Stimulated activated CD4-positive, alpha-beta T cell treated with anti-CD3 and anti-CD28 coated beads, Interleukin-2, amount 100 ng/mL, for 48 hours (primary cell): ENCODE measurements at regions not wholly inside any gene's neighbourhood (a gene's known extent, or its start where the extent isn't known, plus 50 kb on each side); places are given as distances from the start of the nearest gene placed in this dataset.
"Not testable (repeated sequence)": the region's sequence is repeated elsewhere in the genome, so short reads cannot be mapped to it uniquely, and the experiment has no call there.

ENCODE experiments used
- DNase-seq, 2 donors: peaks; one replicate each; pipeline ENCODE4 v3.0.0-alpha.2; 2020

DNA sequence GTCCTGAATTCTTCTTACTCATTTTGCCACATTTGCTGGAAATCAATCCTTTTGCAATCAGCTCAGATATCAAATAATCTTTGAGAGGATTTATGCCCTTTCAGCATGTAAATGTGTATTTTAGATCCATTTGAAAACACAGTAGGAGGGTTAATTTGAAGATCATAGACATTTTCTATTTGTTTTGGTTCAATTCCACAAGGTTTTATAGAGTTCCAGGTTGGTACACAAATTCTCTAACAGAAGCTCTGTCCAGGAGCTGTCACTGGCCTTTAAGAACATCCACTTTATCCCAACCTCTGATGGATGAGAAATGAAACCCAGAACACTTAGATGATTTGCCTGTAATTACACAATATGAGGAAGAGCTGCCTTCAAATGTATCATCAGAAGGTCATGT is 157.3 kb upstream of the CHAC2 start:
- DNase-seq, result no peak

DNA sequence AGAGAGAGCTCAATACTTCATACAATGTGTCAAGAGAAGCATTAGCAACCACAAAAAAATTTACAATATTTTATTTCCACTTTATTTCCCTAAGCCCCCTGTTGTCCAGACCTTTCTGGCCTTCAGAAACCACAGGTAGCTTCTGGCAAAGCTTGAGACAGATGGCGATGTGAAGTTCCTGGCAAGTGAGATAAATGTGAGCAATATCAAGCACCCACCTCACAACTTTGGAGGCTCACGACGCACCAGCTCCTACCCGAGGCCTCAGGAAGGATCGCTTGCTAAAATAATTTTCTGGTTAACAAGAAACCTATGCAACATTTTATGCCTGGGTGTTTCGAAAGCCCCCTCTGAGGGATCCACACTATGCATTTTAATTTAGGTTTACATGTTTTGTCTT is 158.1 kb upstream of the CHAC2 start:
- DNase-seq, result no peak

GRCh38 chr2:53608293-53608692 is 159.3 kb upstream of the CHAC2 start:
- DNase-seq, result no peak

DNA sequence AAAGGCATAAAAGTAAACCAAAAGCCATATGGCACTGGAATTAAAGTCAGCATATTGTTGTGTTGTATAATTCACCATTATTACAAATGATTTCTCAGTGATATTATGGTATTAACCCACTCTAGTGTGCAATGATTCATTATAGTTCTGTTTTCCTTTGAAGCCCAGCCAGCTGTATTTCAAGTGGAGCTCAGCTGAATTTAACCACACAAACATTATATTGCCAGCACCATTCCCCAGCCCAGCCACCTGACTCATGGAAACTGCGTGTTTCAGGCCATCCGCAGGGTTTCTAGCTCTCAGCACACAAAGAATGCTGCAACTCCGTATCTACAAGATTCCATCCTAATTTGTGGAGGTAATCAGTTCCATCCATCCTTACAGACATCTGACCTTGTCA is 166.8 kb upstream of the CHAC2 start:
- no peak for DNase-seq

- DNase-seq, result not testable (repeated sequence)
Measured at GRCh38 chr2:53586733-53587612, 180.6 kb upstream of the CHAC2 start.

- DNase-seq, result no peak
Measured at GRCh38 chr2:53584986-53585385, 182.6 kb upstream of the CHAC2 start.

DNA sequence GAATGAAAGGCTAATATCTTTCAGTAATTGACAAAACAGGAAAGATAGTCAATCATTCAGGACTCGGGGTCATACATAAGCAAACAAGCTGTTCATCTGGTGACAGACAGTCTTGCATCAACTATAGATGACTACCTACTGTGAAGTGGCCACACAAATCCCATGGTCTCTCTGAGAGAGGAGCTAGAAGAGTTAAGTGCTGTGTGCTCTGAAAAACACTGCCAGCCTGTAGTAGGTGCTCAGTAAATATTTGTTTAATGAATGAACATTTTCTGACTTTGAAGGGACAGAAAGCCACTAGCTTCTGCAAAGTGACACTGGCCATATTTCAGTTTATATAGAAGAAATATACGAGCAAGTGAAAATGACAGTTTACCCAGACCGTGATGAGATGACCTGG is 184.0 kb upstream of the CHAC2 start:
- DNase-seq, result no peak

GRCh38 chr2:53582556-53582955 is 185.0 kb upstream of the CHAC2 start:
- DNase-seq, result no peak

DNA sequence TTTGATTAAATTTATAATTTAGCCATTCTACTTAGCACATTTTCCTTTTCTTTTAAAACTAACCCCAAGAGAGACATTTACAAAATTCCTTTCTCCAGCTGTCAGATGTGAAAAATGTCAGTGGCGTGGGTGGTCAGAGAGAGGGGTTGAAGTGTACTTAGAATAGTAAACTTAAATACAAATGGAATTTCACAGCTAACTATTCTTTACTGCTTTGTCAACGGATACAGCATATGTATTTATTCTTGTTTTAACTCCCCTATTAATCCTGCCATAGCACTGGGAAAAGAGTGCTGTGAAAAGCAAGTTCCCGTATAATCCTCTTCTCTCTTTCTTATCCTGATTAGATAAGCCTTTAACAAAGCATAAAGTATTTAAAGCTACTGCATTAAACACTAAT is 191.4 kb upstream of the CHAC2 start:
- no peak for DNase-seq

GRCh38 chr2:53575721-53576124 is 191.9 kb upstream of the CHAC2 start:
- no peak for DNase-seq

- no peak for DNase-seq
Measured at GRCh38 chr2:53572696-53573095, 194.9 kb upstream of the CHAC2 start.

DNA sequence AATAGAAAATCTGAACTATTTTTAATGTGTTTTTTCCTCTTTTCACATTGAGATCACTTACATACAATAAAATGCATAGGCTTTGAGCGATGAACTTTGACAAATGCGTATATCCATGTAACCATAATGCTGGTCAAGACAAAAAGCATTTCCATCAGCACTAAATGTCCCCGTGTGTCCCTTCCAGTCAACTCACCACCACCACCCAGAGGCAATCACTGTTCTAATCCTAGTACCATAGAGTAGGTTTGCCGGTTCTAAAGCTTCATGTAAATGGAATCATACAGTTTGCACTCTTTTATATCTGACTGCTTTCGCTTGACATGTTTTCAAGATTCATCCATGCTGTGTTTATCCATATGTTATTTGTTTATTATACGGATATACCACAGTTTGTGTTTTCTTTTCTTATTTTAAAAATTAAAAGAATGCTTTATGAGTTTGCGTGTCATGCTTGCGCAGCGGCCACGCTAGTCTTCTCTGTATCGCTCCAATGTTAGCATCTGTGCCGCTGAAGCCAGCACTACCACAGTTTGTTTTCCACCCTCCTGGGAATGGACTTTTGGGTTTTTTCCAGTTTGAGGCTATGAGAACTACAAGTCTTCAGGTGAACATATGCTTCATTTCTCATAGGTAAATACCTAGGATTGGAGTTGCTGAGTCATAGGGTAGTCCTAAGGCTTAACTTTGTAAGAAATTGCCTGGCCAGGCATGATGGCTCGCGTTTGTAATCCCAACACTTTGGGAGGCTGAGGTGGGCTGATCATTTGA is 197.5 kb upstream of the CHAC2 start:
- no peak for DNase-seq

- no peak for DNase-seq
Measured at GRCh38 chr2:53568469-53568868, 199.1 kb upstream of the CHAC2 start.

- DNase-seq, result no peak
Measured at GRCh38 chr2:53567073-53567472, 200.5 kb upstream of the CHAC2 start.

GRCh38 chr2:53562407-53562806 is 205.2 kb upstream of the CHAC2 start:
- no peak for DNase-seq

DNA sequence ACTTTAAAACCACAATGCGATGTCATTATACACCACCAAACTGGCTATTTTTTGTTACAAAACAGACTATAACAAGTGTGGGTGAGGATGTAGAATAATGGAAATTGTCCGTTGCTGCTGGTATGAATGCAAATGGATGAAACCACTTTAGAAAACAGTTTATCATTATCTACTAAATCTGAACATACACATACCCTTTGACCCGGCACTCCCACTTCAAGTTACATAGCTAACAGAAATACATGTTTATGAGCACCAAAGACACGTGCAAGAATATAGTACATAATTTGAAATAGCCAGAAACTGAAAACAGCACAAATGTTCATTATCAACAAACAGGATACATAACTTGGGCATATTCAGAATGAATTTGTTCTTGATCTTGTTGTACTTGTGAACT is 206.4 kb upstream of the CHAC2 start:
- no peak for DNase-seq

DNA sequence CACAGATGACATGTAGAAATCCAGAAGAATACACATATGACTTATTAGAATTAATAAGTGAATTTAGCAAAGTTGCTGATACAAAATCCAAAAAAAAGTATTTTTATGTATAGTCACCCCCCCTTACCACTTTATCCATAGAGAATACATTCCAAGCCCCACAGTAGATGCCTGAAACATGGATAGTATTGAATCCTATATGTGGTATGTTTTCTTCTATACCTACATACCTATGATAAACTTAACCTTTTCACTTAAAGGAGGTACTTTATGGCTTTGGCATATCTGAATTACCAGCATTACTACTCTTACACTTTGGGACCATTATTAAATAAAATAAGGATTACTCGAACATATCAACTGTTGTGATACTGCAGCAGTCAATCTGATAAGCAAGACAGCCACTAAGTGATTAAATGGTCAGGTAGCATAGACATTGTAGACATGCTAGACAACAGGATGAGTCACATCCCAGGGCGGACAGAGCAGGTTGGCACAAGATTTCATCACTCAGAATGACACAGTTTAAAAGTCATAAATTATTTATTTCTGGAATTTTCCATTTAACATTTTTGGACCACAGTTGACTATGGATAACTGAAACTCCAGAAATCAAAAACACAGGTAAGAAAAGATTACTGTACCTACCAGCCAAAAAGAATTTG is 208.2 kb upstream of the CHAC2 start:
- no peak for DNase-seq

GRCh38 chr2:53558867-53559266 is 208.7 kb upstream of the CHAC2 start:
- no peak for DNase-seq

- DNase-seq, result no peak
Measured at GRCh38 chr2:53549497-53549896, 218.1 kb upstream of the CHAC2 start.

GRCh38 chr2:53545604-53546003 is 222.0 kb upstream of the CHAC2 start:
- no peak for DNase-seq

GRCh38 chr2:53544871-53545558 is 222.6 kb upstream of the CHAC2 start:
- DNase-seq, result no peak

DNA sequence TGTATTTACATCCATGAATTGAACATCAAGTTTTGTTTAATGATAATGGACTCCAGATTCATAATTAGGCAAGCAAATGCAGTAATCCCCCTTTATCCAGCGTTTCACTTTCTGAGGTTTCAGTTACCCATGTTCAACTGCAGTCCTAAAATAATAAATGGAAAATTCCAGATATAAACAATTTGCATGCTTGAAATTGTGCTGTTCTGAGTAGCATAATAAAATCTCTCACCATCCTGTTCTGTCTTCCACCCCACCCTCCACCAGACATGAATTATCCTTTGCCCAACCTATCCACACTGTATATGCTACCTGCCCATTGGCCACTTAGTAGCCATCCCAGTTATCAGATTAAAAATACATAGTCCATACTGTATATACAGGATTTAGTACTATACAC is 224.5 kb upstream of the CHAC2 start:
- DNase-seq, result no peak
